ENCODE measurements at regions not wholly inside any gene's neighbourhood (a gene's known extent, or its start where the extent isn't known, plus 50 kb on each side); places are given as distances from the start of the nearest gene placed in this dataset.

DNA sequence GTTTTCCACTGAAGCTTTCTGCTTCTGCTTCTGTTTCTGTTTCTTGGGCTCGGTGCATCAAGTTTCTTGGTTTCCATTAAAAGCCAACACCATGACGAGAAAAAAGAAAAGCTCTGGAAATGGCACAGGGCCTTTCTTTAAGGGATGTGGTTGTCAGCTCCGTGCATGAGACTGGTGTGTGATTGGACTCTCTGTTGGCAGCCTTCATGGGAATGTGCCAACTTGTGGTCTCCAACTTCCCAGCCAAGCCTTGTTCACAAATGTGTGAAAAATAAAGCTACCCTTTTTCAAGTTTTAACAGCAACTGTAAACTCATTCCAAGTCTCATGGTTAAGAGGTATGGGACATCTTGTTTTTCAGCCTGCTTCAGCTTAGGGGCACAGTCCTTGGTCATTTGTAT, 68.7 kb upstream of the CST7 start:
- no peak for TF ChIP-seq ZNF274 (IDR thresholded peaks at IDR 0.05; ENCODE audit: low read depth, low read length)
- no peak overlapping the region for H3K4me3 ChIP-seq (ENCODE audit: low read length)

DNA sequence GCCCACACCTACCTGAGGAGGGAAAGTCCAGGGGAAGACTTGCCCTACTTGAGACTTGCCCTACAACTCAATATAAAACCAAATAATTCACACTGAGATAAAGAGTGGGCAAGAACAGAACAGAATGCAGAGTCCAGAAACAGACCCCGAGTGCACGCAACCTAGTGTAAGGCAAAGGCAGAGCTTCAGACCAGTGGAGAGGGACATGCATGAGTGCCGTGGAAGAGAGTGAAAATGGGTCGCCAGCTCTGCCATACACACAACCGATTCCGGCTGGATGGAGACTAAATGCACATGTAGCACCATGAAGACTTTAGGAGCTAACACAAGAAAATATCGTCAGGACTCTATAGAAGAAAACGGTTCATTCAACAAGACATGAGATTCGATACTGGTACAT, 58.8 kb upstream of the CST7 start:
- H3K4me3 ChIP-seq (ENCODE audit: low read length), result no peak overlapping the region
- no peak for TF ChIP-seq ZNF274 (IDR thresholded peaks at IDR 0.05; ENCODE audit: low read depth, low read length)

DNA sequence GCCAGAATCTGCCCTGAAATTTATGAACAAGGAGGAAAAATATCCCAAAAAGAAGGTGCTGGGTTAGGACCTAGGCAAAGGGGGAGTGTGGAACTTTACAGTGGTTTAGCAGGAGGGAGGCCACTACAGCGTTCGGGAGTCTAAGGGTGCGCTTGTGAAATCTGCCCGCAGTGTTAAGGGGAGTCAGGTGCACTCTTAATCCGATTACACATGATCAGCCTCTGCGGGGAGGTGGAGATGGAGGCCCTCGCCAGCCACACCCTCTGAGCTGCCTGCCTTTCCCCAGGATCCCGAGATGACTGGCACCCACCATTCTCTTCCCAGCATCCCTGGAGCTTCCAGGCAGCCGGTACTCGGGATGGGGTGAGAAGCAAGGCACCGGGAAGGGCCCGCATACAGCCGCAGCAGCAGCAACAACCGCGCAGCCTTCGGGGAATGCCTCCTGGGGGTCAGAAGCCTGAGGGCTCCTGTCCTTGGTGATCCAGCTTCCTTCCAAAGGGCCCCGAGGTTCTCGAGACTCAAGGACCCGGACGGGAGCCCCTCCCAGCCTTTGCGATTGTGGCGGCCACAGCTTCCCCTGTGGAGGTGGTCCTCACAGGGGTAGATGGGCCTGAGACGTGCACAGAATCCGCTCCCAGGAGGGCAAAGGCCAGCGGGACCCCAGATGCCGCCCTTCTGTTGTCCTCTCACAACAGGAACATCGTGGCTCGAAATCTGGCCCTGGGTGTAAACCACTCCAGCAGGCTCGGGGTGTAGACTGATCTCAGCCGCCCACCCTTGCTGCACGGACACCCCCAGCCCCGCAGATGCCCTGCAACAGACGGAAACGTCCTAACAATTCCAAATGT, 57.3 kb upstream of the CST7 start:
- TF ChIP-seq ZNF274 (IDR thresholded peaks at IDR 0.05; ENCODE audit: low read depth, low read length), result no peak
- no peak overlapping the region for H3K4me3 ChIP-seq (ENCODE audit: low read length)

- no peak overlapping the region for H3K4me3 ChIP-seq (ENCODE audit: low read length)
- no peak for TF ChIP-seq ZNF274 (IDR thresholded peaks at IDR 0.05; ENCODE audit: low read depth, low read length)
Measured at GRCh38 chr20:24892522-24892921, 56.5 kb upstream of the CST7 start.

DNA sequence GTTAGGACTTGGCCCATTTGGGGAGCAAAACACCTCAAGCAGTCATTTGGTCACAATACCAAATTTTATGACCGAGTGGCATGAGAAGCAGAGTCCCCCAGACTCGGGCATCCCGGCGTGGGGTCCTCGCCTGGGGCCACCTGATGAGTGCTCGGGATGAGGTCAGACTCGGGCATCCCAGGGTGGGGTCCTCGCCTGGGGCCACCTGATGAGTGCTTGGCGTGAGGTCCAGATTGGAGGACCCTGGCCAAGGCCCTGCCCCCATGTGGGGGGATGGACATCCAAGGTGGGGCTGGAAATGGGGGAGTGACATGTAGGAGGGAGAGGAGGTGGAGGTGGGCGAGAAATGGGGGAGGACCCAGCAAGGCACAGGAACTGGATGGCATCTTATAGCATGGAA, 56.1 kb upstream of the CST7 start:
- TF ChIP-seq ZNF274 (IDR thresholded peaks at IDR 0.05; ENCODE audit: low read depth, low read length), result no peak

DNA sequence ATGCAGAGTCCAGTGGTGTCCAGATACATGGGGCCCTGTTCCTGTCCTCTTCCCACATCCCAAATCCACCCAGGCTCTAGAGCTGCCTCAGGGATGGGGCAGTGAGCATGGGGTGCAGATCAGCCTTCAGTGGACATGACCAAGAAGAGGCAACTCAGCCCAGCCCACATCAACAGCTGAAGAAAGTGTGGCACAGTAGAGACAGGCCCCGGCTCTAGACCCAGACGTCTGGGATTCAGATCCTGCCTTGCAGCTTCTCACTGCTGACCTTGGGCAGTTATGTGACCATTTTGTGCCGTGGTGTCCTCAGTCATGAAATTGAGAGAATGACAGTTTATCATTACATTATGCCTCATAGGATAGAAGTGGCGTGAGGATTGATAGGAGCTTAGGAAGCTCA, 54.6 kb upstream of the CST7 start:
- no peak overlapping the region for H3K4me3 ChIP-seq (ENCODE audit: low read length)
- no peak for TF ChIP-seq ZNF274 (IDR thresholded peaks at IDR 0.05; ENCODE audit: low read depth, low read length)

More for the DNA sequence above, 56.1 kb upstream of the CST7 start:
- H3K4me3 ChIP-seq (ENCODE audit: low read length), result no peak overlapping the region

- no peak for TF ChIP-seq ZNF274 (IDR thresholded peaks at IDR 0.05; ENCODE audit: low read depth, low read length)
- H3K4me3 ChIP-seq (ENCODE audit: low read length), result no peak overlapping the region
Measured at GRCh38 chr20:24894967-24895366, 54.1 kb upstream of the CST7 start.

- no peak overlapping the region for H3K4me3 ChIP-seq (ENCODE audit: low read length)
- no peak for TF ChIP-seq ZNF274 (IDR thresholded peaks at IDR 0.05; ENCODE audit: low read depth, low read length)
Measured at GRCh38 chr20:24895431-24895830, 53.6 kb upstream of the CST7 start.

DNA sequence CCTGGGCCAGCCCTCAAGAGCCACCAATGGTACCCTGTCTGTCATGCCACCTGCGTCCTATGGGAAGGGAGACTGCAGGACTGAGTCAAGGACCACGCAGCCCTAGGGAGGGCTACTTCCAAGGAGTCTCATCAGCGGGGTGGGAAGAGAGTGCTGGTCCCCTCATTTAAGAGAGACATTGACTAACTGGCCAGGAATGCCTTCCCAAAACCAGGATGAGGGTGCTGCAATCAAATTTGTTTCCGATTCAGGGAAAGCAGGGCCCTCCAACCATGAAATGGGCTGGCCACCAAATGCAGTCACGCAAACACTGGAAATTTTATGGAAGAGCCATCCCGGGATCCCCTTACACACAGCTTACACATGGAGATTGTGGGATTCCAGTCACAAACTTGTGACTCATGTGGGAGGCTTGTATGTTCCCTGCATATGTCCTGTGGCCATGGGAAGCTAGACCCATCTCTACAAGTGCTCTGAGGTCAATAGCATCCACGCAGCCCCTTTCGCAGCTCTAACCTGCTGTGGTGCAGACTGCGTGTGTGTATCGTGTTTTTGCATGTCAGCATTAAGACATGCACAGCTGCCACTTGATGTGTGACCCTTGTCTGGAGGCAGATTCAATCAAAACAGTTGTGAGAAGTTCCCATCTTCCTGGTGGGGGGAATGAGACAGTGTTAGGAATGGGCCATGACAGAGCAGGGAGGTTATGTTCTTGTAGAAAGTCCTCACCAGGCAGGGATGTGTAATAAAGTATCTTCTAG, 53.0 kb upstream of the CST7 start:
- H3K4me3 ChIP-seq (ENCODE audit: low read length), result no peak overlapping the region
- no peak for TF ChIP-seq ZNF274 (IDR thresholded peaks at IDR 0.05; ENCODE audit: low read depth, low read length)

DNA sequence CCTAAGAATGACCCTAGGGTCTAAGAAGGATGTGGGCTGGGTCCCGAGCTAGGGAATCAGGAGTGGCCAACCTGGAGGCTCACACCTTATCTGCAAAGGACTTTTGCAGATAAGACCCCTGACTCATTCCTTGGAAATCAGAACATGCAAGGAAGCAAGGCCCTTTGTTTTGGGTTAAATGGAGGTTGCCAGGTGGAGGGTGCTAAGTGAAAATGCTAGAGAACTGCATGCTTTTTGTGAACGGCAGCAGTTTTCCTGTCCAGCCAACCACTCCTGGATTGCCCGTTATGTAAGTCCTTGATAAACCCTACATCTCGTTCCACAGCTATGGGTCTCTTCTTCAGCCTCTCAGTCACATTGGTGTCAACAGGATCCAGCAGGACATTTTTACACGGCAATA, 52.1 kb upstream of the CST7 start:
- no peak for TF ChIP-seq ZNF274 (IDR thresholded peaks at IDR 0.05; ENCODE audit: low read depth, low read length)
- H3K4me3 ChIP-seq (ENCODE audit: low read length), result no peak overlapping the region

DNA sequence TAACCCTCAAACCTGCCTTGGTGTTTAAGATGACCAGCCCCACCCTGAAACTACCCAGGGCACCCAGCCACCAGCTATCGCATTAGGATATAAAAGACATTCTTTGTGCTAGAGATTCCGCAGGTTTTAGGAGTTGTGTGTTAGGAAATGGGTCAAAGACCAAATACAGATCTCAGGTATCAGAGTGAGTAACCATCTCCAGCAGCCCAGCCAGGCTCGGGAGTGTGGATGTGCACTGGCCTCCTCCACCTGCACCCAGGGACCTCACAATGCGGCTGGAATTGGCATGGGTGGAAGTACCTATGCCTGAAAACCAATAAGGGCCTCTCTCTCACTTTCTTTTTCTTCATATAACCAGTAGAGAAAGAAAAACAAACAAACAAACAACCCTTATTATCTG, 51.1 kb upstream of the CST7 start:
- H3K4me3 ChIP-seq (ENCODE audit: low read length), result no peak overlapping the region
- TF ChIP-seq ZNF274 (IDR thresholded peaks at IDR 0.05; ENCODE audit: low read depth, low read length), result no peak

DNA sequence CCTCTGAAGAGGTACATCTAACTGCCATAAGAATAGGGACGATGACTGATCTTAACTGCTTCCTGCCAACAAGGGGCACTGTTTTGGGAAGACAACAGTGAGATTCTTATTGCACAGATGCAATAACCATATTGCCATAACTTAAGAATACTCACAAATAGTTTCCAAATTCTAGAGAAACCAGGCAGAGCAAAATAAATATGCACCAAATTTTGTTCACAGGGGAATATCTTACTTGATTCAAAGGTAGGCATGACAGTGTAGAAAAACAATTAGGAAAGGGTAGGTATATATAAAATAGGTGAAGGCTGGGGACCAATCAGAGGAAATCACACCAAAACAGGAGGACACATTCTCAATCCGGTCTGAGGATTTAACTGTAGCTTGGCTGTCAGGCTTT, 49.9 kb upstream of the CST7 start:
- no peak overlapping the region for H3K4me3 ChIP-seq (ENCODE audit: low read length)
- no peak for TF ChIP-seq ZNF274 (IDR thresholded peaks at IDR 0.05; ENCODE audit: low read depth, low read length)
